HG02943 (cell line): ENCODE measurements at regions not wholly inside any gene's neighbourhood (a gene's known extent, or its start where the extent isn't known, plus 50 kb on each side); places are given as distances from the start of the nearest gene placed in this dataset.
"Not testable (repeated sequence)": the region's sequence is repeated elsewhere in the genome, so short reads cannot be mapped to it uniquely, and the experiment has no call there.

Experiments
- ATAC-seq: cut with Tn5 transposase; IDR thresholded peaks from one replicate; pipeline ENCODE4 v1.9.1; 2021; ENCODE audit warnings: mild to moderate bottlenecking, low read depth, moderate library complexity; ENCODE audit not compliant: unreplicated experiment

DNA sequence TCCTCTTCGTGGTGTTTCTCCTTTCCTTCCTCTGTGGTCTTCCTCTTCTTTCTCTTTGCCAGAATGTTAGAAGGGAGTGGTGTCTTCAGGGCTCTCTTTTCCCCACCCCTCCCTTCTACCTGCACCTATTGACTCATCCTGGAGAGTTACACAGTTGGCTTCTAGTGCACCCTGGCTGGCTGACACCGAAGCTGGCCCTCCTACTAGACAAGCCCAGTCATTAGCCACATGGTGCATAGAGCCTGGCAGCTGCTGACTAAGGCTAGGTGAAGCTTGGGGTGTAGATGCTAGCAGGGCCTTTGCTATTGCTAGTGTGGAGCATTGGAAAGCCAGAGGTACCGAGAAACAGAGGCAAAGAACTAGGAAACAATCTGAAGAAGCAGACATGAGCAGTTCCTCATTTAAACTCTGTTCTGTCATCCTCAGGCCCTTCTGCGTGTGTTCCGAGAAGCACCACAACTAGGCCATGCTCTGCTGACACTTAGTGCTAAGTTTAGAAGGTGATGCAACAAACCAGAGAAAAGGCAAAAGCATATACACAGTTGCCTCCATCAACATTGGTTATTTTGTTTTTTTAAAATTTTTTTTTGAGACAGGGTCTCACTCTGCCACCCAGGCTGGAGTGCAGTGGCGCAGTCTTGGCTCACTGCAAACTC, 213.9 kb downstream of the BAMBI start:
- no peak for ATAC-seq

DNA sequence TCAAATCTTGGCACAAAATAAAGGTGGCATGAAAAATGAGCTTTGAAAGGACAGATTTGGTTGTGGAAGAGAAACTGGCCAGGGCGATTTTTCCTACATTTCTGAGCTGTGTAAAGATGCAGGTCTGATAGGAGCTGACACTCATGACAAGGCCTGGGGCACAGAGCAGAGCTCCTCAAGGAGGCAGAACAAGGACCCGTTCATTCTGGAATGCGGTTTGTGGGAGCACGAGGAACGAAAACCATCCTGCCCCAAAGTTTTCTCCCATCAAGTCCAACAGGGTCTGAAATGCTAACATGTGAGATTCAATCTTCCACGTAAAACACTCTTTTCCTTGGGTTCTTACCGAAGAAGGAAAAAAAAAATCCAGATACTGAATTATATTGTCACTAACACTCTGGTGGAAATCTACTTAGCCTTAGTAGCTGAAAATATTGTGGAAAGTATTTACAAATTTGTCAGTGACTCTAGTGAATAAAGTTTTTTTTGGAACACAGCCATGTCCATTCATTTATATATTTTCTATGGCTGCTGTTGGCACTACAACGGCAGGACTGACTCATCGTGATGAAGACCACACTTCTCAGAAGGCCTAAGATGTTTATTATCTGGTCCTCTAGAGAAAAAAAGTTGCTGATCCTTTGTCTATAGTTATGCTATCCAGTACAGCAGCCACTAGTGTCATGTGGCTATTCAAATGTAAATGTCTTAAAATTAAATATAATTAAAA, 215.7 kb downstream of the BAMBI start:
- no peak for ATAC-seq

DNA sequence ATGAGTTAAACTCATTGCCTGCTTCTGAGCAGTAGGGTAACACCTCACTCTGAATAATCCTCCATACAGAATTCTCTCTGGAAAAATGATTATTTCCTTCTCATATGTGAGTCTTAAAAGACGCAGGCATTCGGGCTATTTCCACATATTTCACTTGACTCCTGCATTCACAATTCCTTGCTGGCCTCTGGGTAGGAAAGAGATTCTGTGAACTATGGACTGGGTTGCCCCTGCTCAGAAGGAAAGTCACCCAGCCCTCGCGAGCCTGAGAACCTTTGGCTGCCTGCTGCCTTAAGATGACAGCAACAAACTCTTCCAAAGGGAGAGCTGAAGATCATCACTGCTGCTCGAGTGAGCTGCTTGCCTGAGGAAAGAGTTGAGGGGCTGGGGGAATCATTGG, 216.8 kb downstream of the BAMBI start:
- ATAC-seq: no peak

DNA sequence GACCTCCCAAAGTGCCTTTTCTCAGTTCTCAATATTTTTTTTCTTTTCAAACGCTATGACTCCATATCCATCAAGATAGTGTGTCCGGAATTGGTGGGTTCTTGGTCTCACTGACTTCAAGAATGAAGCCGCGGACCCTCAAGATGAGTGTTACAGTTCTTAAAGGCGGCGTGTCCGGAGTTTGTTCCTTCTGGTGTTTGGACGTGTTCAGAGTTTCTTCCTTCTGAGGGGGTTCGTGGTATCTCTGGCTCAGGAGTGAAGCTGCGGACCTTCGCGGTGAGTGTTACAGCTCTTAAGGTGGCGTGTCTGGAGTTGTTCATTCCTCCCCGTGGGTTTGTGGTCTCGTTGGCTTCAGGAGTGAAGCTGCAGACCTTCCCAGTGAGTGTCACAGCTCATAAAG, 218.3 kb downstream of the BAMBI start:
- ATAC-seq: not testable (repeated sequence)

DNA sequence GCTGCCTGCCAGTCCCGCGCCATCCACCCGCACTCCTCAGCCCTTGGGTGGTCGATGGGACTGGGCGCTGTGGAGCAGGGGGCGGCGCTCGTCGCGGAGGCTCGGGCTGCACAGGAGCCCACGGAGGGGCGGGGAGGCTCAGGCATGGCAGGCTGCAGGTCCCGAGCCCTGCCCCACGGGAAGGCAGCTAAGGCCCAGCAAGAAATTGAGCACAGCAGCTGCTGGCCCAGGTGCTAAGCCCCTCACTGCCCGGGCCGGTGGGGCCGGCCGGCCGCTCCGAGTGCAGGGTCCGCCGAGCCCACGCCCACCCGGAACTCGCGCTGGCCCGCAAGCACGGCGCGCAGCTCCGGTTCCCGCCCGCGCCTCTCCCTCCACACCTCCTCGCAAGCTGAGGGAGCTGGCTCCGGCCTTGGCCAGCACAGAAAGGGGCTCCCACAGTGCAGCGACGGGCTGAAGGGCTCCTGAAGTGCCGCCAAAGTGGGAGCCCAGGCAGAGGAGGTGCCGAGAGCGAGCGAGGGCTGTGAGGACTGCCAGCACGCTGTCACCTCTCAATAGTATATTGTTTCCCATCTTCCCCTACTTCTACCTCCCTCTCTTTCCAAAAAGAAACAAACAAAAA, 219.6 kb downstream of the BAMBI start:
- ATAC-seq: not testable (repeated sequence)

DNA sequence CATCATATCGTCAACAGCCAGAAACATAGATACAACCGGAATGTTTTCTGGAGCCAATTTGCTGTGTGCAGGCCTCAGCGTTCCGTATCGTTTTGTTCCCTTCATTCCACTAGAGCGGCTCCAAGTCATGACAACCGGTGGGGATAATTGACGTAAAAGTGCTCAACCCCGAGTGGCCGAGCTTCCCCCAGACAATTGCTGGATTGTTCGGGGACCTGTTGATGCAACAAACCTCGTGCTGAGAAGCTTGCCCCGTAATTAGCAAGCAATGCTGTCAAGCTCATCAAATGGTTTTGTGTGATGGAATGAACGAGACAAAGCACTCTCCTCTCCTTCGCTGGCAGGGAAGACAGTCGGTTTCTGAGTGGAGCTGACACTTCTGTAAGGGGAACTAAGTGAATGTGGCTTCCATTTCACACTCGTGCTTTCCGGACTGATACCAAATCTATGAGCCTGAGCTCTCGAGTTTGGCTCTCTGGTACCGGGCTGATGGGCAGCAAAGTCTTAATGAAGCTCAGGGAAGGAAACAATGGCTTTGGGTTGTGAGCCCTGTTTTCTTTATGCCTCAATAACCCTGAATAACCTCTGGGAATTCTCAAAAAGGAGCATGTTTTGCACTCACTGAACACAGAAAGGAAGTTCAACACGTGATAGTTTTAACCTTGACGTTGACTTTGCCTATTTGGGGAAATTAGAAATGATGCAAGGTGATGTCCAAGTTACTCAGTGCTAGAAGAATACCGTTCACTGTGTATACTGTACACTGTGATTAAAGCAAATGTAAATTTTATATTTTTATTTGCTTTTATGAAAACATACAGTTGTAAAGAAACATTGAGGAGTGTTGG, 220.5 kb downstream of the BAMBI start:
- no peak for ATAC-seq

DNA sequence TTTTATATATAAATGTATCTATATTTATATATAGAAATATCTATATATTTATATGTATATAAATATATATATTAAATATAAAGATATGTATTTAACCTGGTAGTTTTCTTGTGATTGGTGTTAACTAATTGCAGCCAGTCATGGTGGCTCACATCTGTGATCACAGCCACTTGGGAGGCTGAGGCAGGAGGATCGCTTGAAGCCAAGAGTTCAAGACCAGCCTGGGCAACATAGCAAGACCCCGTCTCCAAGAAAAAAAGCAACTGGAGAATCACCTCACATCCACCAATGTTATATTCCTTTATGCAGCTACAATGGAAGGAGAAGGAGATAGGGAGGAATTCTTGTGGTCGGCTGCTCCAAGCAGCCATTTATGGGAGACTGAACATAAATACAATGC, 224.9 kb downstream of the BAMBI start:
- ATAC-seq: no peak

DNA sequence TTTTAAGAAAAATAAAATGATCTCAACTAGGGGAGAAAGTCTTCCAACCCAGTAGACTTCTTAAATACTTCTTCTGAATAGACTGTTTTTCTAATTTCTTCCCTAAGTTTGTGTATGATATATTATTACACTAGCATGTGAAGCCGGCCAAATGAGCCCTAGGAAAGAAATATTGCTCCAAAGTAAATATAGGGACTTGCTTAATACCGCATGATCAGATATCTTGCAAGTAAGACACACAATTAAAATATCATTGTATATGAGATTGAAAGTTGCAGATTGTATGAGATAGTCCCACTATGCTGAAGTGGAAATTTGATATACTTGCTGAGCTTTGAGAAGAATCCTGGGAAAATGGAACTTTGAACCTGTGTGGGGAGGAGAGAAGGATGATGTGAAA, 225.7 kb downstream of the BAMBI start:
- ATAC-seq: no peak

DNA sequence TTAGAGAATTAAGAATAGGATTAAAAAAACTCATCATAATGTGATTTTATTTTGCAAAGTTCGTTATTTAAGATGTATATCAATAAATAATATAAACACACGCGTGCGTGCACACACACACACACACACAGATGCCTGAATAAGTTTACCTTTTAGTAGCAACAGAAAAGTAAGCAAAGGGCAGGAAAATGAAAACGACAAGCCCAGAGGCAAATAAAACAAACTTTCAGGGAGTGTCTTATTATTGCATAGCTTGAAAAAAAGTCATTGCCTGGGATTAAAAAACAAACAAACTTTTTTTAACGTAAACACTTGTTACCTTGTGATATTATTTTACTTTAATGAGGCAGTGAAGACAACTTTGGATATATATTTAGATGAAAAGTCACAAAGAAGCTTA, 226.4 kb downstream of the BAMBI start:
- ATAC-seq: no peak

DNA sequence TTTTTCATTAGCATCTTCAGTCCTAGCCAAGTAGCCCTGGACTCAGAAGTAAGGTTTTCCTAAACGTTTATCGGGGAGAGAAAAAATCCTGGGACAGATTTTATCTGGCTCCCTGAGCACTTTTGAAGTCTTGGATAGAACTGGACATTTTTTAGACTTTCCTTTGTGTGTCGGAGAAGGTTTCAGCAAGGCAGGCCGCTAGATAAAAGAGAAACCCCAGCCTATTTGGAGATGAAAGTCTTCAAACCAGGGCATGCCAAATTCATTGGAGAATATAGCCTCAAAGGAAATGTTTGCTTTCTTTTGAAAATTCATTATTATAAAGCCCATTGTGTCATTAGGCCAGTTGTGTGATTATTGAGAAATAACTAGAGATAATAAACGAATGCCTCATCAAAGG, 228.1 kb downstream of the BAMBI start:
- no peak for ATAC-seq

DNA sequence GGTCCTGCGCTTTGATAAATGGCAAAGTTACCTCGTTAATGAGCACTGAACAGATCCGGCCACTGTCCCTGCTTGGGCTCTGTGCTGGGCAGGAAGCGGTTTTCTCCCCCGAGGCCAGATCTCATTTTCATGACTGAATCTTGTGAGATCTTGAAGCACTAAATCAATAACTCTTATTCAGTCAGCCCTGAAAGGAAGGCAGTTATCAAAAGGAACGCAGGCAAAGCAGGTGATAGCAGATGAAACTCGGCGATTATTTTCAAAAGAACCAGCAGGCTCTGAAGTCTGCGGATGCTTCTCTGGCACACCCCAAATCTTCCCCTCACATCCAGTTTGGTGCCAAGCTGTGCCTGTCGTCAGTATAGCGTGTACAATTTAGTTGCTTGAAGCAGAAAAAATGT, 228.7 kb downstream of the BAMBI start:
- ATAC-seq: no peak

DNA sequence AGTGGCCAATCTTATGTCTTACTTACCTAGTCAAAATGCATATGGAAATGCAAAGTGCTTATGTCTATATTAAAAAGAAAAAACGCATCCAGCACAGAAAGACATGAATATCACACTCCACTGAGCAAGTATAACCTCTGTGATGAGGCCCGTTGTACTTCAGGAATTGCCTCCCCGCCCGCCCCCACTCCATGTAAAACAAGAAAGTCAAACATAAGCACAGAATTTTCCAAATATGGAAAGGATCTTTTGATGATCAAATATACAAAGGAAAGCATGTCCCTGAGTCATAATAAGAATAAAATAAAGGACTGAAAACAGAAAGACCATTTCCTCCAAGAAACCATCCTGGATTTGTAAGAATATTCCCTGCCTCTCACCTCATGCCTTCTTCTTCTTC, 229.1 kb downstream of the BAMBI start:
- ATAC-seq: no peak

DNA sequence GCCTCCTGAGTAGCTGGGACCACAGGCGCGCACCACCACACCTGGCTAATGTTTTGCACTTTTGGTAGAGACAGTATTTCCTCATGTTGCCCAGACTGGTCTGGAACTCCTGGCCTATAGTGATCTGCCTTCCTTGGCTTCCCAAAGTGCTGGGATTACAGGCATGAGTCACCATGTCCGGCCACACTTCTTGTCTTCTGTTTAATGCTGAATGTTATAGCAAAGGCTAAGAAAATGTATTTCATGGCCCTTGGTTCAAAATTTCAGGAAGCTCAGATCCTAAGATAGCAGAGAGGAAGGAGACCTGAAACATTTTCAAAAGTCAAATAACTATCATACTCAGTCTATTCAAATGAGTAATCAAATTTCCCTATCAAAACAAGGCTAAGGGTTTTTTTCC, 229.6 kb downstream of the BAMBI start:
- no peak for ATAC-seq

DNA sequence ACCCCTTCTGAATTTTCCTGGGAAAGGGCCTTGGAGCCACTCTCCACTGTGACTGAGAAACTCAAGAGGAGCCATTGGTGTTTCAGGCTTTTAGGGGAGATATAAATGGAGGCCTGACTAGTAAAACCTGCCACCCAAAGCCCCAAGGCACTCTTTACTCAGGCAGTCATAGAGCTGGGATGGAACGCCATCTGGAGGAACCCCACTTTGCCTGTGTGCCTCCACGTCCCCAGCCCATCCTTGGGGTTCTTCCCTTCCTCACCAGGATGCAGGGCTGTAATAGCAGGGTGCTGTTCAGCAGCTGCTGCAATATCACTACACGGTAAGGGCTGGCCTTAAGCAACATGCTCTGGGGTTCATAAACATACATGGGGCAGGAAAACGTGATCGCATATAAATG, 232.6 kb downstream of the BAMBI start:
- no peak for ATAC-seq

DNA sequence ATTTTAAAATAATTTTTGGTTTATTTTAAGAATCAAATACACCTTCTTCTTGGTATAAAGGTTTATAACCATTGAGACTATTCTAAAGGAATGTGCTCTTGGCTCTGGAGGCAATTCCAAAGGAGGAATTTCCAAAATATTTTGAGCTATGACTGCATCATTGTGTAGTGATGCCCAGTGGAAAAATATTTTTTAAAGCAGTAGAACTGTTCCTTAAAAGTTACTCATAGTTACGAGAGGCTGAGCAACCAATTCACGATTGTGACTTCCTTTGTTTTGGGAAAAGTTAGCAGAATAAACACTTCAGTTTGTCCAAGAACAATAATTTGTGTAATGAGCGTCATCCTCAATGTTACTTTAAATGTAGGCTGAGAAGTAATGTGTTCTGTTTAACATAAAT, 233.6 kb downstream of the BAMBI start:
- ATAC-seq: no peak

DNA sequence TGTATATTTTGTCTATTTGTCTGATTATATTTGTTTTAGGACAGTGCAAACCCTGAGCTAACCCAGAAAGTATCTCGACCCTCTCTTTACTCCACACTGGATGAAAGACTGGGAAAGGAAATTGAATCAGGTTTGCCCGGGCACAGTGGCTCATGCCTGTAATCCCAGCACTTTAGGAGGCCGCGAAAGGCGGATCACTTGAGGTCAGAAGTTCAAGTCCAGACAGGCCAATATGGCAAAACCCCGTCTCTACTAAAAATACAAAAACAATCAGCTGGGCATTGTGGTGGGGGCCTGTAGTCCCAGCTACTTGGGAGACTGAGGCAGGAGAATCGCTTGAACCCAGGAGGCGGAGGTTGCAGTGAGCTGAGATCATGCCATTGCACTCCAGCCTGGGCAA, 234.2 kb downstream of the BAMBI start:
- ATAC-seq: not testable (repeated sequence)

DNA sequence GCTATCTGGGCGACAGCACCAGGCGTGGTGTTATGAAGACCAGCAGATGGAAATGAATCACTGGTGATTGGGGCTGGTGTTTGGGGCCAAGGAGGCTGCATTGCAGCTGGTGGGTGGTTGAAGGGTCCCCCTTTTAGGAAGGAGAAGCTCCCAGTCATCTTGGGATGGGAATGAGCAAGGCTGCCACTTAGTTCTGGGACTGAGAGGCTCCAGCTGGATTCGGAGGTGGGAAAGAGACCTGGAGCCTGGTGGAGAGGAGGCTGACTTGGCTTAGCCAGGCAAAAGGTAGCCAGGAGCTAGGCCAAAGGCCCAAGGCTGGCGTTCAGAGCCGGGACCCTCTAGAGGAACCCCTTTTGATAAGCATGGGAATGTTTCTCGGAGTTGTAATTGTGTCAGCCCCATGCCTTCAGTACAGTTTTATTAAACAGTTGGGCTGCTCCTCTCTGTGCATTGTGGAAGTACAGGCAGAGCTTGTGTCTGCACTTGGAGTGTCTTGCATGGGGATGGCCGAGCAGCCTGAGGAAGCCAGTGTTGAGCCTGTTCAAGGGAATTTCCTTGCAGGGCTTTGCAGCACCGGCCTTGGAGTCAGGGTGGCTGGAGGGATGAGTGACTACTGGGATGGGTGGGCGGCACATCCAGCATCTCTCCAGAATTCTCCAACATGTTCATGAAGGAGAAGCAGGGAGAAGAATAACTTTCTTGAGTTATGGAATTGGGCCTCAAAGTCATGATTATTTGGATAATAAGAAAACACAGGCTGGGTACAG, 234.9 kb downstream of the BAMBI start:
- ATAC-seq: no peak

DNA sequence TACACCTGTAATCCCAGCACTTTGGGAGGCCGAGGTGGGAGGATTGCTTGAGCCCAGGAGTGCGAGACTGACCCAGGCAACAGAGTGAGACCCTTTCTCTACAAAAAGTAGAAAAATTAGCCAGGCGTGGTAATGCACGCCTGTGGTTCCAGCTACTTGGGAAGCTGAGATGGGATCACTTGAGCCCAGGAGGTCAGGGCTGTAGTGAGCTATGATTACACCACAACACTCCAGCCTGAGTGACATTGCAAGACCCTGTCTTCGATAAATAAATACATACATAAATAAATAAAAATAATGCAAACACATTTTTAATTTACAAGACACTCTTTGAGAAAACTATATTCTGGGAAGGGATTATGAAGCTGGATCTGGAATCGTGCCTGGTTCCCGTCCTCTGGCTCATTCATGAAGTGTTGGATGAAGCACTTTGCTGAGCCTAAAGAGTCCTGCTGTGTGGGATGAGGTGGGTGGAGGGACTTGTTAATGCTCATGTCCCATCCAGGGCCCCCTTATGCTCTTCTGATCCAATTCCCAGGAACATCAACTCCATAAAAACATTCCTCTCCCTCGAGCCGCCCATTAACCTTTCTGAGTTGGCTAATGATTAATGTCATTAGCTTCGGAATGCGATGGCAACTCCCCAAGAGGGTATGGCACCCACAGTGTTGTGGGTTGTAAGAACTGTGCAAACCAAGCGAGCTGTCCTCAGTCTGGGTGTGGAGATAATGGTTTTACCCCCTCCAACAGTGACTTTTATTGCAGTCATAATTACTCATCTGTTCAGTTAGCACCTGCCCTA, 236.3 kb downstream of the BAMBI start:
- ATAC-seq: no peak

DNA sequence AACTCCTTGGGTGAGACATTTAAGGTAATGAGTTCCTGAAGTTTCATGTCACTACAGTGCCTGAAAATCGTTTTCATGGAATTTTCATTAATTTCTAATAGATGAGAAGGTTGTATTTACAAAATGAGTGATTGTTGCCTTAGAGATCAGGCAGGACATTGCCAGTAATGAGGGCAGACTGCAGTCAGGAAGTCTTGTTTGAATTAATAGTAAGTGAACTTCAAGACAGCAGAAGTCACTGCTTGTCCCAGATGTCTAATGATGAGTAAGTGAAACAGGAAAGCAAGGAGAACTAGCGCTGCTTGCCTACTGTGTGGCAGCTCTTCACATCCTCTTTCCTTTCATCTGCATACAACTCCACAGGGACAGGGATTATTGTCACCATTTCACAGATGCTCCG, 237.4 kb downstream of the BAMBI start:
- ATAC-seq: no peak
